ENCODE measurements at regions not wholly inside any gene's neighbourhood (a gene's known extent, or its start where the extent isn't known, plus 50 kb on each side); places are given as distances from the start of the nearest gene placed in this dataset.

DNA sequence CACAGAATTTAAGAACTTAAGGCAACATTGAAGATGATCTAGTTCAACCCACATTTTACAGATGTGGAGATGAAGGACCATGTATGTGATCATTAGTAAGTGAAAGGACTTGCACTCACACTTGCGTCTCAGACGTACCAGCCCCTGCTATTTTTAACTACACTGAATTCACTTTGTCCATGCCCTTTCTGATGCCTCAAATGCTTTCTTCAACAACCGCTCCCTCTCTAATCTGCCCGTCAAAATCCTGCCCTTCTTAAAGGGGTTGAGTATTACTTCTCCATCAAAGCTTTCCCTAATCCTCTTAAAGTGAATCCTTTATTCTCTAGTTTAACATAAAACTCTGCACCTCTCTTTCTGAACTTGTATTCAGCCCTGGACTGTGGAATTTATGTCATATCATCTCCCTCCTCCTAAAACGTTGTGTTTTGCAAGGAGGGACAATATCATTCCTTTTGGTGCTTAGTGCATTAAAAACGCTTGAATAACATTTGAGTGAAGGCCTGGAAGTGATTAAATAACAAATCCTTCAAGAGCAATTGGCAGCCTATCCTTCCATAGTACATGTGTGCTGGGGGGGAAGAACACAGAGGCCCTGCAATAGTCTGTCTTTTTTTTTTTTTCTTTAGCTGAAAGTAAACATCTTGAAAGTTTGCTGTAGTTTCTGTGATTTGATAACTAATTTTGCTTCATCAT, 493.3 kb downstream of the LMO7 start:
- TF ChIP-seq, protein P1, sequence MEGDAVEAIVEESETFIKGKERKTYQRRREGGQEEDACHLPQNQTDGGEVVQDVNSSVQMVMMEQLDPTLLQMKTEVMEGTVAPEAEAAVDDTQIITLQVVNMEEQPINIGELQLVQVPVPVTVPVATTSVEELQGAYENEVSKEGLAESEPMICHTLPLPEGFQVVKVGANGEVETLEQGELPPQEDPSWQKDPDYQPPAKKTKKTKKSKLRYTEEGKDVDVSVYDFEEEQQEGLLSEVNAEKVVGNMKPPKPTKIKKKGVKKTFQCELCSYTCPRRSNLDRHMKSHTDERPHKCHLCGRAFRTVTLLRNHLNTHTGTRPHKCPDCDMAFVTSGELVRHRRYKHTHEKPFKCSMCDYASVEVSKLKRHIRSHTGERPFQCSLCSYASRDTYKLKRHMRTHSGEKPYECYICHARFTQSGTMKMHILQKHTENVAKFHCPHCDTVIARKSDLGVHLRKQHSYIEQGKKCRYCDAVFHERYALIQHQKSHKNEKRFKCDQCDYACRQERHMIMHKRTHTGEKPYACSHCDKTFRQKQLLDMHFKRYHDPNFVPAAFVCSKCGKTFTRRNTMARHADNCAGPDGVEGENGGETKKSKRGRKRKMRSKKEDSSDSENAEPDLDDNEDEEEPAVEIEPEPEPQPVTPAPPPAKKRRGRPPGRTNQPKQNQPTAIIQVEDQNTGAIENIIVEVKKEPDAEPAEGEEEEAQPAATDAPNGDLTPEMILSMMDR (IDR thresholded peaks at IDR 0.05; ENCODE audit: low read depth, low read length, missing control alignments), result no peak
- no peak overlapping the region for H3K4me3 ChIP-seq (replicated peaks; ENCODE audit: low read depth, low read length)
- no peak for DNase-seq (ENCODE audit: extremely low read depth, low read depth)

DNA sequence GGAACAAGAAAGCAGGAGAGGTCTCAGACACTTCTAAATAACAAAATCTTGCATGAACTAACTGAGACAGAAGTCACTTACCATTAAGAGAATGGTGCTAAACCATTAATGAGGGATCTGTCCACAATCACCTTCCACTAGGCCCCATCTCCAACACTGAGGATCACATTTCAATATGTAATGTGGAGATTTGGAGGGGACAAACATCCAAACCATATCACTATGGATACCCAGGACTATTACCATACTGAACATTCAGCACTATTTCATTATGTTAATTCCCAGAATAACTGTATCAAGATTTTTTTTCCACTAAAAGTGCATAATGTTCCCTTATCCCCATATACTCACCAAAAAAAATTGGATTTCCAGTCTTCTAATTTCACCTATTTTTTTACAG, 491.8 kb downstream of the LMO7 start:
- no peak overlapping the region for H3K4me3 ChIP-seq (replicated peaks; ENCODE audit: low read depth, low read length)
- TF ChIP-seq, protein P1 (IDR thresholded peaks at IDR 0.05; ENCODE audit: low read depth, low read length, missing control alignments), result no peak
- no peak for DNase-seq (ENCODE audit: extremely low read depth, low read depth)

DNA sequence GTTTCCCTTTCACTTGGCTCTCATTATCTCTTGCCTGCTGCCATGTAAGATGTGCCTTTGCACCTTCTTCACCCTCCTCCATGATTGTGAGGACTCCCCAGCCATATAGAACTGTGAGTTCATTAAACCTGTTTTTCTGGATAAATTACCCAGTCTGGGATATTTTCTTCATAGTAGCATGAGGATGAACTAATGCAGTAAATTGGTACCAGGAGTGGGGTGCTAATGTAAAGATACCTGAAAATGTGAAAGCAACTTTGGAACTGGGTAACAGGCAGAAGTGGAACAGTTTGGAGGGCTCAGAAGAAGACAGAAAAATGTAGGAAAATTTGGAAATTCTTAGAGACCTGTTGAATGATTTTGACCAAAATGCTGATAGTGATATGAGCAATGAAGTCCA, 487.4 kb downstream of the LMO7 start:
- no peak for DNase-seq (ENCODE audit: extremely low read depth, low read depth)
- TF ChIP-seq, protein P1 (IDR thresholded peaks at IDR 0.05; ENCODE audit: low read depth, low read length, missing control alignments), result no peak
- H3K4me3 ChIP-seq (replicated peaks; ENCODE audit: low read depth, low read length), result no peak overlapping the region

DNA sequence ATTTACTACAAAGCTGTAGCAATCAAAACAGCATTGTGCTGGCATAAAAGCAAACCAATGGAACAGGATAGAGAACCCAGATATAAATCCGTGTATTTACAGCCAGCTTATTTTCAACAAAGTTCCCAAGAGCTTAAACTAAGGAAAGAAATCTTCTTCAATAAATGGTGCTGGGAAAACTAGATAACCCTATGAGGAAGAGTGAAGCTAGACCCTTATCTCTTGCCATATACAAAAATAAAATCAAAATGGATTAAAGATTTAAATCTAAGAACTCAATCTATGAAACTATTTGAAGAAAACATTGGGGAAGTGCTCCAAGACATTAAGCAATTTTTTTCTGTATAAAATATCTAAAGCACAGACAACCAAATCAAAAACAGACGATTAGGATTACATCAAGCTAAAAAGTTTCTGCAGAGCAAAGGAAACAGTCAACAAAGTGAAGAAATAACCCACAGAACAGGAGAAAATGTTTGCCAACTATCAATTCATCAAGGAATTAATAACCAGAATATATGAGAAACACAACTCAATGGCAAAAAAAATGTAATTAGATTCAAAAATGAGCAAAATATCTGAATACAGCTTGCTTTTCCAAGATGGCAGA, 480.7 kb downstream of the LMO7 start:
- TF ChIP-seq, protein P1 (IDR thresholded peaks at IDR 0.05; ENCODE audit: low read depth, low read length, missing control alignments), result no peak
- no peak for DNase-seq (ENCODE audit: extremely low read depth, low read depth)
- H3K4me3 ChIP-seq (replicated peaks; ENCODE audit: low read depth, low read length), result no peak overlapping the region

DNA sequence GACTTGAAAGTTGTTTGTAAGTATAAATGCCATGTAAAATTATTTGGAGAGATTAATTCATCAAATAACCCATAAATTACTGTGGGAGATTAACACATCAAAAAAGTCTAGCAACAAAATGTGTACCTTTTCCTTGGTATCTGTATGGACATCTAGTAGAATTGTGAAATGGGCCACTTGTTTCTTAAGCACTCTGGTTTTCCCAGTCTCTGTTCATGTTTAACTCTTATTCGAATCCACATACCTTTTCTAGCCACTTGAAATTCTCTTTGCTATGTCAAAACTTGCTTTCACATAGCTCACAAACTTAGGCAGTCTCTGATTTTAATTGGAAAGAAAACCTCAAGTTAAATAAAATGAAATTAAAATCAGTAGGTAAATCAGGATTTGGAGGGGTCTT, 470.6 kb downstream of the LMO7 start:
- no peak overlapping the region for H3K4me3 ChIP-seq (replicated peaks; ENCODE audit: low read depth, low read length)
- TF ChIP-seq, protein P1 (IDR thresholded peaks at IDR 0.05; ENCODE audit: low read depth, low read length, missing control alignments), result no peak
- DNase-seq (ENCODE audit: extremely low read depth, low read depth), result no peak

DNA sequence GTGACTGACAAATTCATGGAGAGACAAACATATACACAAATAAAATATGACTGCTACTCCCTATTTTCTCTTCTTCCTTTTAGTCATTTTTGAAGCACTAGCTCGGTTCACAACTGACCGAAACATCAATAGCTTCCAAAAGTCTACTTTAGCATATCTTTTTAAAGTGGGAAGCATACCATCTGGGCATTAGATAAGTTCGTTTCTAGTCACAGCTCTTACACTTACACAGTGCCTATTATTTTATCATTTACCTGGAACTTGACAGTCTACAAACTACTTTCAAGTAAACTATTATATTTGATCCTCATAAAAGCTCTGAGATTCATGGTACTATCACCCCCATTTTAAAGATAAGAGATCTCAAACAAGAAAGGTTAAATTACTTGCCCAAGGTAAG, 458.5 kb downstream of the LMO7 start:
- TF ChIP-seq, protein P1 (IDR thresholded peaks at IDR 0.05; ENCODE audit: low read depth, low read length, missing control alignments), result no peak
- no peak overlapping the region for H3K4me3 ChIP-seq (replicated peaks; ENCODE audit: low read depth, low read length)
- DNase-seq (ENCODE audit: extremely low read depth, low read depth), result no peak
